H1 (cell line): ENCODE measurements at regions not wholly inside any gene's neighbourhood (a gene's known extent, or its start where the extent isn't known, plus 50 kb on each side); places are given as distances from the start of the nearest gene placed in this dataset.

Experiments used
- CTCF ChIA-PET: fragments of 300-600 bp; sonication (Branson Sonifier 250); formaldehyde crosslinking; loops from one replicate; lab custom pipeline; 2021; ENCODE audit not compliant: partially characterized antibody; lab: Charles Lee
- POLR2A ChIA-PET: fragments of 300-600 bp; sonication (Branson Sonifier 250); formaldehyde crosslinking; loops from one replicate; lab custom pipeline; 2021; ENCODE audit warnings: inconsistent platforms; ENCODE audit not compliant: partially characterized antibody; lab: Charles Lee
- DNase-seq, 2 experiments: peaks; one replicate each; pipeline versions ENCODE4 v3.0.0 to v3.0.0-alpha.2; 2010 to 2022; ENCODE audit warnings: low spot score in 2 of 2, low read depth in 1 of 2, mixed read lengths in 1 of 2
- FAIRE-seq: peaks from 2 replicates; lab custom pipeline; 2011; peaks lifted over from hg19 to GRCh38; lab: Jason Lieb, UNC
- H2AFZ ChIP-seq: 2 replicates; pipeline ENCODE4 v1.8.1; 2012; ENCODE audit warnings: low read length, inconsistent platforms
- H2AK5ac ChIP-seq: 2 replicates; pipeline ENCODE4 v1.6.1; 2013; ENCODE audit warnings: low read depth, low read length
- H2BK120ac ChIP-seq: replicated peaks from 2 replicates; pipeline ENCODE3; 2013; ENCODE audit warnings: low read depth, low read length, inconsistent platforms
- H2BK12ac ChIP-seq: 2 replicates; pipeline ENCODE4 v1.6.1; 2013; ENCODE audit warnings: low read depth, low read length
- H2BK15ac ChIP-seq: 2 replicates; pipeline ENCODE4 v1.6.1; 2013; ENCODE audit warnings: low read length
- H2BK20ac ChIP-seq: 2 replicates; pipeline ENCODE4 v1.6.1; 2013; ENCODE audit warnings: low read length
- H2BK5ac ChIP-seq: 2 replicates; pipeline ENCODE4 v1.6.1; 2013; ENCODE audit warnings: low read depth, low read length
- H3K14ac ChIP-seq: 2 replicates; pipeline ENCODE4 v1.6.1; 2013; ENCODE audit warnings: inconsistent platforms; ENCODE audit not compliant: insufficient read length
- H3K18ac ChIP-seq: 2 replicates; pipeline ENCODE4 v1.6.1; 2013; ENCODE audit warnings: low read length; ENCODE audit errors: extremely low read depth
- H3K23ac ChIP-seq: 2 replicates; pipeline ENCODE4 v1.6.1; 2013; ENCODE audit warnings: inconsistent platforms; ENCODE audit not compliant: insufficient read length
- H3K23me2 ChIP-seq: 2 replicates; pipeline ENCODE4 v1.6.1; 2013; ENCODE audit warnings: low read depth, low read length
- H3K27ac ChIP-seq: 2 replicates; pipeline ENCODE4 v1.6.1; 2011; ENCODE audit warnings: low read depth, low read length, inconsistent platforms
- H3K27me3 ChIP-seq, 4 experiments: replicated peaks in 1 of 4; 1 replicate in 1 of 4; 2 replicates in 3 of 4; pipeline versions ENCODE4 v1.6.1 to v1.8.1; 2011 to 2013; ENCODE audit warnings: low read length in 3 of 4, mild to moderate bottlenecking in 3 of 4, inconsistent platforms in 2 of 4, mixed read lengths in 2 of 4, moderate library complexity in 1 of 4; ENCODE audit not compliant: control insufficient read depth in 3 of 4, insufficient read depth in 3 of 4; ENCODE audit errors: extremely low read depth in 1 of 4
- H3K36me3 ChIP-seq, 4 experiments: 2 replicates each; pipeline versions ENCODE4 v1.6.1 to v1.8.1; 2011 to 2013; ENCODE audit warnings: mild to moderate bottlenecking in 4 of 4, low read length in 3 of 4, moderate library complexity in 2 of 4, control low read depth in 1 of 4, inconsistent platforms in 1 of 4; ENCODE audit not compliant: insufficient read depth in 4 of 4, control insufficient read depth in 2 of 4
- H3K4ac ChIP-seq: replicated peaks from 2 replicates; pipeline ENCODE3; 2013; ENCODE audit warnings: low read length, low read depth, mixed read lengths, inconsistent platforms; ENCODE audit not compliant: insufficient read length
- H3K4me1 ChIP-seq, 4 experiments: replicated peaks in 1 of 4; 1 replicate in 1 of 4; 2 replicates in 3 of 4; pipeline versions ENCODE4 v1.6.1 to v1.8.1; 2011 to 2013; ENCODE audit warnings: low read length in 3 of 4, inconsistent platforms in 2 of 4, mixed read lengths in 1 of 4; ENCODE audit not compliant: insufficient read depth in 4 of 4, control insufficient read depth in 3 of 4
- H3K4me2 ChIP-seq, 2 experiments: 2 replicates each; pipeline versions ENCODE4 v1.6.1 to v1.8.1; 2011 to 2013; ENCODE audit warnings: low read depth in 2 of 2, low read length in 2 of 2, control low read depth in 1 of 2, inconsistent platforms in 1 of 2, mild to moderate bottlenecking in 1 of 2; ENCODE audit not compliant: insufficient read depth in 1 of 2
- H3K4me3 ChIP-seq, 4 experiments: fragments of 200-600, 300-600 bp in 1 of 4; sonication (generic), shearing (Covaris generic), sonication (Bioruptor Twin) in 1 of 4; 2 replicates each; pipeline versions ENCODE4 v1.5.1 to v1.8.1; 2011 to 2016; ENCODE audit warnings: low read length in 4 of 4, low read depth in 3 of 4, control low read depth in 2 of 4, inconsistent platforms in 2 of 4, mild to moderate bottlenecking in 2 of 4, mixed read lengths in 1 of 4, moderate library complexity in 1 of 4; ENCODE audit not compliant: insufficient read depth in 2 of 4; ENCODE audit errors: extremely low read depth in 1 of 4
- H3K56ac ChIP-seq: replicated peaks from 2 replicates; pipeline ENCODE3; 2013; ENCODE audit warnings: low read depth, mild to moderate bottlenecking, mixed read lengths, low read length, inconsistent platforms; ENCODE audit not compliant: insufficient read length
- H3K79me1 ChIP-seq: 2 replicates; pipeline ENCODE4 v1.6.1; 2013; ENCODE audit warnings: low read depth, low read length, control low read depth
- H3K79me2 ChIP-seq, 2 experiments: 2 replicates each; pipeline versions ENCODE4 v1.6.1 to v1.8.1; 2012 to 2013; ENCODE audit warnings: low read length in 2 of 2, mild to moderate bottlenecking in 2 of 2, inconsistent platforms in 1 of 2; ENCODE audit not compliant: insufficient read depth in 2 of 2, control insufficient read depth in 1 of 2
- H3K9ac ChIP-seq, 4 experiments: replicated peaks in 1 of 4; 1 replicate in 1 of 4; 2 replicates in 3 of 4; pipeline versions ENCODE4 v1.6.1 to v1.8.1; 2011 to 2013; ENCODE audit warnings: low read depth in 3 of 4, low read length in 3 of 4, control low read depth in 2 of 4, mild to moderate bottlenecking in 2 of 4, moderate library complexity in 2 of 4, inconsistent platforms in 1 of 4; ENCODE audit errors: extremely low read depth in 1 of 4
- H3K9me3 ChIP-seq, 2 experiments: 2 replicates each; pipeline versions ENCODE4 v1.6.1 to v1.8.1; 2012 to 2013; ENCODE audit warnings: mild to moderate bottlenecking in 2 of 2, moderate library complexity in 2 of 2, control low read depth in 1 of 2, inconsistent platforms in 1 of 2, low read depth in 1 of 2, low read length in 1 of 2, mixed read lengths in 1 of 2; ENCODE audit not compliant: insufficient read depth in 2 of 2
- H4K20me1 ChIP-seq, 2 experiments: replicated peaks in 1 of 2; 2 replicates each; pipeline versions ENCODE3 to v1.8.1; 2011 to 2013; ENCODE audit warnings: inconsistent platforms in 2 of 2, low read length in 2 of 2, mild to moderate bottlenecking in 1 of 2; ENCODE audit not compliant: insufficient read depth in 2 of 2, control insufficient read depth in 1 of 2
- H4K5ac ChIP-seq: 2 replicates; pipeline ENCODE4 v1.6.1; 2013; ENCODE audit warnings: low read length, low read depth, mixed read lengths, inconsistent platforms; ENCODE audit not compliant: insufficient read length
- H4K8ac ChIP-seq: 2 replicates; pipeline ENCODE4 v1.8.0; 2013; ENCODE audit warnings: mild to moderate bottlenecking, moderate library complexity, low read length, inconsistent platforms; ENCODE audit not compliant: insufficient read depth; ENCODE audit errors: extremely low read depth
- H4K91ac ChIP-seq: replicated peaks from 2 replicates; pipeline ENCODE3; 2013; ENCODE audit warnings: low read length, mixed read lengths, inconsistent platforms; ENCODE audit not compliant: insufficient read length
- BACH1 ChIP-seq: IDR thresholded peaks from 2 replicates; pipeline ENCODE4 v1.6.1; 2012; ENCODE audit warnings: low read length, improper control_type of control experiment
- CHD2 ChIP-seq: IDR thresholded peaks from 2 replicates; pipeline ENCODE4 v1.6.1; 2012; ENCODE audit warnings: low read length, improper control_type of control experiment
- EZH2 ChIP-seq: fragments of 200-600 bp; sonication (generic); IDR thresholded peaks from 2 replicates; pipeline ENCODE4 v1.7.1; 2012; ENCODE audit warnings: low read depth, mild to moderate bottlenecking, moderate library complexity, low read length, inconsistent platforms; ENCODE audit not compliant: severe bottlenecking
- KDM1A ChIP-seq: fragments of 200-600, 300-600 bp; sonication (generic); IDR thresholded peaks from 2 replicates; pipeline ENCODE4 v1.7.1; 2016; ENCODE audit warnings: mild to moderate bottlenecking, low read length, borderline replicate concordance
- MAX ChIP-seq: IDR thresholded peaks from 2 replicates; pipeline ENCODE4 v1.6.1; 2012; ENCODE audit warnings: inconsistent platforms
- NANOG ChIP-seq: IDR thresholded peaks from 2 replicates; pipeline ENCODE4 v1.6.1; 2011; ENCODE audit warnings: low read length, low read depth, mild to moderate bottlenecking, inconsistent platforms; ENCODE audit not compliant: insufficient read depth, poor library complexity, severe bottlenecking
- POLR2AphosphoS5 ChIP-seq: IDR thresholded peaks from 2 replicates; pipeline ENCODE4 v1.6.1; 2011; ENCODE audit warnings: low read depth, low read length
- POU5F1 ChIP-seq: IDR thresholded peaks from 2 replicates; pipeline ENCODE4 v1.6.1; 2011; ENCODE audit warnings: low read depth, mild to moderate bottlenecking, low read length, moderate library complexity
- RBBP5 ChIP-seq: IDR thresholded peaks from 2 replicates; pipeline ENCODE4 v1.7.1; 2012; ENCODE audit warnings: low read depth, mild to moderate bottlenecking, inconsistent platforms, low read length, moderate library complexity, borderline replicate concordance
- SAP30 ChIP-seq: fragments of 300-600 bp; sonication (generic); IDR thresholded peaks from 2 replicates; pipeline ENCODE4 v1.7.1; 2012; ENCODE audit warnings: low read length, moderate library complexity, mild to moderate bottlenecking, inconsistent platforms; ENCODE audit not compliant: insufficient read depth, insufficient replicate concordance
- SIN3A ChIP-seq, 2 experiments: IDR thresholded peaks in 1 of 2; conservative IDR thresholded peaks in 1 of 2; 2 replicates each; pipeline ENCODE4 v1.6.1; 2011 to 2012; ENCODE audit warnings: low read length in 2 of 2, improper control_type of control experiment in 1 of 2, low read depth in 1 of 2, mild to moderate bottlenecking in 1 of 2
- SIX5 ChIP-seq: IDR thresholded peaks from 2 replicates; pipeline ENCODE4 v1.6.1; 2011; ENCODE audit warnings: mild to moderate bottlenecking, low read depth, low read length
- SP1 ChIP-seq: IDR thresholded peaks from 2 replicates; pipeline ENCODE4 v1.6.1; 2011; ENCODE audit warnings: low read depth, low read length
- TEAD4 ChIP-seq: IDR thresholded peaks from 2 replicates; pipeline ENCODE4 v1.6.1; 2012; ENCODE audit warnings: low read depth, low read length, inconsistent platforms, mixed read lengths
- YY1 ChIP-seq: IDR thresholded peaks from 2 replicates; pipeline ENCODE4 v1.6.1; 2011; ENCODE audit warnings: low read depth, mild to moderate bottlenecking, low read length
- WGBS, 2 experiments: shearing (Covaris generic) in 1 of 2; methylation state at CpG; one replicate each; pipeline versions ENCODE4 v1.1.6 to v1.1.7; 2013 to 2015; ENCODE audit warnings: low lambda C conversion rate in 2 of 2, mixed read lengths in 2 of 2, inconsistent platforms in 1 of 2, low coverage in 1 of 2, missing lambda C conversion rate in 1 of 2; ENCODE audit not compliant: insufficient replicate concordance in 2 of 2, insufficient coverage in 1 of 2, insufficient read length in 1 of 2; ENCODE audit errors: extremely low coverage in 1 of 2, missing lambda C conversion rate in 1 of 2; 5-methylcytosine and 5-hydroxymethylcytosine counted together

DNA sequence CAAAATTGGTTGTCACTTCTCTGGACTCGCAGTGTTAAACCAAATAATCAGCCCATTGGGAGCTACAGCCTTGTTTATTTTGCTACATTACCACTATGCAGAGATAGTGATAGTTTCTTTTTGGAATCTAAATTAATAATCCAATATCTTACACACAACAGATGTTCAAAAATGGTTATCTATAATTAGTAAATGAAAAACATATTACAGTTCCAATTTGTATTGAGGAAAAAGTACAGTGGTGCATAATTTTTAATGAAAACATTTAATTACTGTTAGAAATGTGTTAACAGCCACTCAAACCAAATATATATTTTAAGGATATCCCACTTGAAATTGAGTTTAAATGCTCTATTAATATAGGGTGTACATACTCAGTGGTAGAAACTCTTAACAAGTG is 327.3 kb upstream of the MARCKS start:
- POLR2A ChIA-PET, result no interaction called here
- FAIRE-seq (no peak), DNase-seq (no peak)
- no peaks in the 10 kb centered on the region for H3K79me1 ChIP-seq
- no peak overlapping the region for H2BK5ac ChIP-seq
- H3K27me3 ChIP-seq, result no peaks in the 10 kb centered on the region
- H3K9me3 ChIP-seq, result no peaks in the 10 kb centered on the region
- H3K23ac ChIP-seq, result no peak overlapping the region
- H2BK15ac ChIP-seq, result no peak overlapping the region
- no peak overlapping the region for H2AFZ ChIP-seq
- H3K9ac ChIP-seq, result no peak overlapping the region
- no peak overlapping the region for H3K4me3 ChIP-seq
- no peak overlapping the region for H3K4ac ChIP-seq
- CTCF ChIA-PET, result interaction anchor here (0.6 to 1.4 kb wide), 4 partner anchors 40 to 349 kb away, joined by 3 to 4 read pairs (median 3); no protein-coding TSS in a partner anchor
- no peak overlapping the region for H3K14ac ChIP-seq
- H3K4me2 ChIP-seq, result no peak overlapping the region
- no peak overlapping the region for H2BK12ac ChIP-seq
- H3K4me1 ChIP-seq, result peaks cover 0 to 4% (median 0%) of the 10 kb centered on the region in 4 experiments; a peak in 1 of 7 replicates
- H3K36me3 ChIP-seq, result no peaks in the 10 kb centered on the region
- no peak overlapping the region for H3K27ac ChIP-seq
- H4K8ac ChIP-seq, result no peak overlapping the region
- H3K18ac ChIP-seq, result no peak overlapping the region
- H2BK20ac ChIP-seq, result no peak overlapping the region
- no peak overlapping the region for H3K56ac ChIP-seq
- H4K20me1 ChIP-seq, result no peaks in the 10 kb centered on the region
- H4K5ac ChIP-seq, result no peak overlapping the region
- no peaks in the 10 kb centered on the region for H3K23me2 ChIP-seq
- no peak overlapping the region for H2BK120ac ChIP-seq
- no peak overlapping the region for H2AK5ac ChIP-seq
- H3K79me2 ChIP-seq, result no peaks in the 10 kb centered on the region
- no peak overlapping the region for H4K91ac ChIP-seq
- WGBS, 2 experiments, result 80% methylated on average over 1 of the region's 1 CpG; no CpG with 5 or more reads in 1 of the 2 experiments
- no peak for TF ChIP-seq SIX5
- no peak for TF ChIP-seq RBBP5
- no peak for TF ChIP-seq SP1
- no peak for TF ChIP-seq KDM1A
- no peak for TF ChIP-seq YY1
- TF ChIP-seq POU5F1, result no peak
- no peak for TF ChIP-seq NANOG
- TF ChIP-seq SAP30, result no peak
- no peak for TF ChIP-seq TEAD4
- TF ChIP-seq BACH1, result no peak
- no peak for TF ChIP-seq POLR2AphosphoS5
- TF ChIP-seq CHD2, result no peak
- no peak for TF ChIP-seq MAX
- TF ChIP-seq EZH2, result no peak
- TF ChIP-seq SIN3A (conservative IDR thresholded peaks at IDR 0.05 in 1 of 2, IDR thresholded peaks at IDR 0.05 in 1 of 2; ENCODE audit: low read depth in 1 of 2, low read length in 2 of 2), result no peak
